ENCODE measurements at regions not wholly inside any gene's neighbourhood (a gene's known extent, or its start where the extent isn't known, plus 50 kb on each side); places are given as distances from the start of the nearest gene placed in this dataset.

DNA sequence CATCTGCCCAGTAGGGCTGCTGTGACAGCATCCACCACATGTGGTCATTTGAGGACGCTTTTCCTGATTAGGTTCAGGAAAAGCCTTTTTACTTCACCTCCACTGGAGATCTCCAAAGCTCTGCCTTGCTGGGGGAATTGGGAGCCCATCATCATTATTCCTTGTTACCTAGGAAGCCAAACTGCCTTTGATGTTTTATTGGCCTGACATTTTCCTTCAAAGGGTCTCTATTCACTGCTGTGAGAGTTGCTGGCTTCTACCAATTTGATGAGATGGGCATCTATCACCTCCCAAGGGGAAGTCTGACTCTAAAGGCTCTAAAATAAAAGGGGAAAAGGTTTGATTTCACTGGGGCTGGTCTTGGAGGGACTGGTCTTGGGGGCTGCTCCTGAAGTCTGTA, 678.6 kb downstream of the PTPRU start:
- Histone ChIP-seq H3K27me3 (peaks cover 0 to 7% (median 5%) of the 10 kb centered on the region in 3 donors), H3K36me3 (no peaks in the 10 kb centered on the region), H3K9me3 (no peaks in the 10 kb centered on the region), H3K4me3 (no peak overlapping the region), H3K4me1 (no peaks in the 10 kb centered on the region), H3K27ac (no peak overlapping the region)
- intact Hi-C loops (cut with DNase I; ENCODE audit: low total_unique reads) (no loop called here), in situ Hi-C loops (cut with MboI; ENCODE audit: low sequenced_read_pairs in 4 of 4) (no loop called here)
- TF ChIP-seq POLR2A (IDR thresholded peaks at IDR 0.05): no peak
- TF ChIP-seq CTCF (IDR thresholded peaks at IDR 0.05 in 4 of 5, conservative IDR thresholded peaks at IDR 0.05 in 1 of 5): no peak
- DNase-seq (no peak), ATAC-seq (no peak)

DNA sequence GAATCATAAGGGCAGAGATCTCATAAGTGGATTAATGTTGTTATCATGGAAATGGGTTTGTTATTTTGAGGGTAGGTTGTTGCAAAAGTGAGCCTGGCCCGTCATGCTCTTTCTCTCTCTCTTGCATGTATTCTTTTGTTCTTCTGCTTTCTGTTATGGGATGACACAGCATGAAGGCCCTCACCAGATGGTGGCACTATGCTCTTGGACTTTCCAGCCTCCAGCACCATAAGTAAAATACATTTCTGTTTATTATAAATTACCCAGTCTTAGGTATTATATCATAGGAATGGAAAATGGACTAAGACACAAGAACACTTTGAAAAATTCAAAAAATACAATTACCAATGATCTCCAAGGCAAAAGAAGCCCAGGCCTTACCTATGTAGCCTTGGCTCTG, 676.1 kb downstream of the PTPRU start:
- no peak overlapping the region for H3K27ac ChIP-seq
- ATAC-seq (no peak), DNase-seq (no peak)
- in situ Hi-C loops (cut with MboI; ENCODE audit: low sequenced_read_pairs in 4 of 4) (no loop called here), intact Hi-C loops (cut with DNase I; ENCODE audit: low total_unique reads) (no loop called here)
- no peak overlapping the region for H3K4me3 ChIP-seq
- H3K36me3 ChIP-seq: no peaks in the 10 kb centered on the region
- peaks cover 0 to 7% (median 5%) of the 10 kb centered on the region in 3 donors for H3K27me3 ChIP-seq
- H3K9me3 ChIP-seq: no peaks in the 10 kb centered on the region
- TF ChIP-seq POLR2A (IDR thresholded peaks at IDR 0.05) (no peak), CTCF (IDR thresholded peaks at IDR 0.05 in 4 of 5, conservative IDR thresholded peaks at IDR 0.05 in 1 of 5) (no peak)
- H3K4me1 ChIP-seq: no peaks in the 10 kb centered on the region

DNA sequence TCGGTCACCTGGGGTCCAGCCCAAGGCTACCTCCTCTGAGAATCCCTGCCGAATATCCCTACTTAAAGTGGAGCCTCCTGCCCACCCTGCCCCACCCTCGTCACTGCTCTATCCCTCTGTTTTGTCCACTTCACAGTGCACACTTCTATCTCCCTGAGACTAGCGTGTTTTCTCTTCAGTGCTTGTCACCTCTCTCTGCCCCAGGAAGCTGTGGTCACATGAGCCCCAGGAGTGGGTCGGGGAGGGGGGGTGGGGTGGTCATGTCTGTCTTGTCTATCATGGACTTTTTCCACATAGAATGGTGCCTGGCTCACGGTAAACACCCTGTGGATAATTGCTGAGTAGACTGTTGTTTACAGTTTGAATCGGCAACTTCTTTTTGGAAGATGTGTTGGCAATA, 673.6 kb downstream of the PTPRU start:
- no peaks in the 10 kb centered on the region for H3K36me3 ChIP-seq
- no peak overlapping the region for H3K4me3 ChIP-seq
- in situ Hi-C loops (cut with MboI; ENCODE audit: low sequenced_read_pairs in 4 of 4): no loop called here
- peaks cover 0 to 7% (median 5%) of the 10 kb centered on the region in 3 donors for H3K27me3 ChIP-seq
- no peak for DNase-seq
- H3K4me1 ChIP-seq: no peaks in the 10 kb centered on the region
- no peak for ATAC-seq
- TF ChIP-seq CTCF (IDR thresholded peaks at IDR 0.05 in 4 of 5, conservative IDR thresholded peaks at IDR 0.05 in 1 of 5) (no peak), POLR2A (IDR thresholded peaks at IDR 0.05) (no peak)
- no peaks in the 10 kb centered on the region for H3K9me3 ChIP-seq
- intact Hi-C loops (cut with DNase I; ENCODE audit: low total_unique reads): no loop called here
- no peak overlapping the region for H3K27ac ChIP-seq

DNA sequence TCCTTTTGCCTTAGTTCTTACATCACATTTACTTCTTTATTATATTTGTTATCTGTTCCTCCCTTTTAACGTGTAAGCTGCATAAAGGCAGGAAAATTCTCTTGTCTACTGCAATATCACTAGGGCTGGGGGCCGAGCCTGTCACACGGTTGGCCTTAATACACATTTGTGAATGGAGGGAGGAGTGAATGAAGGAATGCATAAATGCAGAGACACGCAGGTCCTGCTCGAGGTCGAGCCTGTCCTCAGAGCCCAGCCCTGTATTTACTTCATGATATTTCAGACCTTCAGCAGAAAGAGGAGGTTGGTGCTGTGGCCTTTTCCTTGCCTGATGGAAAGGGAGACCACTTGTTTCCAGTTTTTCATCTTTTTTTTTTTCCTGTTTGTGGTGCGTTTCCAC, 671.3 kb downstream of the PTPRU start:
- in situ Hi-C loops (cut with MboI; ENCODE audit: low sequenced_read_pairs in 4 of 4): no loop called here
- TF ChIP-seq CTCF (IDR thresholded peaks at IDR 0.05 in 4 of 5, conservative IDR thresholded peaks at IDR 0.05 in 1 of 5): no peak
- no peak for TF ChIP-seq POLR2A (IDR thresholded peaks at IDR 0.05)

GRCh38 chr1:29906927-29907326, 670.6 kb downstream of the PTPRU start:
- no peak for DNase-seq
- H3K36me3 ChIP-seq: no peaks in the 10 kb centered on the region
- no peak for ATAC-seq
- in situ Hi-C loops (cut with MboI; ENCODE audit: low sequenced_read_pairs in 4 of 4) (no loop called here), intact Hi-C loops (cut with DNase I; ENCODE audit: low total_unique reads) (no loop called here)
- no peak for TF ChIP-seq POLR2A (IDR thresholded peaks at IDR 0.05)
- TF ChIP-seq CTCF (IDR thresholded peaks at IDR 0.05 in 4 of 5, conservative IDR thresholded peaks at IDR 0.05 in 1 of 5): no peak
- H3K4me3 ChIP-seq: no peak overlapping the region
- H3K4me1 ChIP-seq: peaks cover 0 to 1% of the 10 kb centered on the region in 2 donors
- peaks cover 0 to 4% (median 0%) of the 10 kb centered on the region in 3 donors for H3K27me3 ChIP-seq
- H3K9me3 ChIP-seq: no peaks in the 10 kb centered on the region
- H3K27ac ChIP-seq: no peak overlapping the region

More for the DNA sequence above, 671.3 kb downstream of the PTPRU start:
- DNase-seq: no peak
- Histone ChIP-seq H3K36me3 (no peaks in the 10 kb centered on the region), H3K27me3 (peaks cover 0 to 5% (median 0%) of the 10 kb centered on the region in 3 donors), H3K4me3 (no peak overlapping the region), H3K4me1 (no peaks in the 10 kb centered on the region), H3K27ac (no peak overlapping the region), H3K9me3 (no peaks in the 10 kb centered on the region)
- intact Hi-C loops (cut with DNase I; ENCODE audit: low total_unique reads): no loop called here
- no peak for ATAC-seq

Data from gastrocnemius medialis (tissue), 4 donors.